IMR-90 (cell line): ENCODE measurements at regions not wholly inside any gene's neighbourhood (a gene's known extent, or its start where the extent isn't known, plus 50 kb on each side); places are given as distances from the start of the nearest gene placed in this dataset.

Experiments used
- ATAC-seq: fragments of 200-7000 bp; cut with Tn5 transposase; 2 replicates; pipeline ENCODE4 v1.9.1; 2020; ENCODE audit warnings: low read depth, mild to moderate bottlenecking, moderate library complexity
- BruUV-seq: library from RNA; stranded (reverse); fragments of 400-500 nt; replicated peaks from 2 replicates; lab custom pipeline; 2021; lab: Mats Ljungman, UMichigan
- CTCF ChIA-PET: fragments of 300-600 bp; formaldehyde crosslinking; extraction: SDS; loops from one replicate; lab custom pipeline; 2021; ENCODE audit warnings: antibody characterized with exemption; lab: Yijun Ruan, JAX
- POLR2A ChIA-PET: fragments of 300-600 bp; sonication (Branson Sonifier 250); formaldehyde crosslinking; loops from one replicate; lab custom pipeline; 2022; ENCODE audit warnings: antibody characterized with exemption; ENCODE audit not compliant: unreplicated experiment; lab: Charles Lee
- DNase-seq: peaks from one replicate; pipeline ENCODE4 v3.0.0; 2013
- H2AFZ ChIP-seq: replicated peaks from 2 replicates; pipeline ENCODE3; 2013; ENCODE audit warnings: low read length, mild to moderate bottlenecking; ENCODE audit not compliant: poor library complexity
- H2AK5ac ChIP-seq: 2 replicates; pipeline ENCODE4 v1.6.1; 2013; ENCODE audit warnings: low read depth, low read length, inconsistent platforms
- H2AK9ac ChIP-seq: replicated peaks from 2 replicates; pipeline ENCODE3; 2013; ENCODE audit warnings: mild to moderate bottlenecking, low read depth, low read length, moderate library complexity; ENCODE audit not compliant: poor library complexity
- H2BK120ac ChIP-seq: 2 replicates; pipeline ENCODE4 v1.6.1; 2013; ENCODE audit warnings: low read depth, low read length, inconsistent platforms
- H2BK15ac ChIP-seq: 3 replicates; pipeline ENCODE4 v1.6.1; 2013; ENCODE audit warnings: low read depth, low read length, inconsistent platforms
- H2BK20ac ChIP-seq: 2 replicates; pipeline ENCODE4 v1.6.1; 2013; ENCODE audit warnings: low read depth, mild to moderate bottlenecking, inconsistent platforms, low read length, moderate library complexity
- H2BK5ac ChIP-seq: 2 replicates; pipeline ENCODE4 v1.6.1; 2013; ENCODE audit warnings: mild to moderate bottlenecking, low read depth, low read length, inconsistent platforms; ENCODE audit not compliant: poor library complexity, severe bottlenecking
- H3K14ac ChIP-seq: replicated peaks from 2 replicates; pipeline ENCODE4 v1.6.1; 2013; ENCODE audit warnings: low read depth, low read length, inconsistent platforms
- H3K18ac ChIP-seq: 2 replicates; pipeline ENCODE4 v1.6.1; 2013; ENCODE audit warnings: low read depth, low read length, control low read depth
- H3K23ac ChIP-seq: 2 replicates; pipeline ENCODE4 v1.6.1; 2013; ENCODE audit warnings: low read depth, low read length, inconsistent platforms
- H3K27ac ChIP-seq: 2 replicates; pipeline ENCODE4 v1.5.1; 2013; ENCODE audit warnings: mild to moderate bottlenecking, control low read depth, low read length; ENCODE audit not compliant: insufficient read depth
- H3K27me3 ChIP-seq: 2 replicates; pipeline ENCODE4 v1.6.1; 2013; ENCODE audit warnings: low read length; ENCODE audit not compliant: control insufficient read depth, insufficient read depth
- H3K36me3 ChIP-seq: 2 replicates; pipeline ENCODE4 v1.6.1; 2013; ENCODE audit warnings: low read length, mixed read lengths; ENCODE audit not compliant: control insufficient read depth, insufficient read depth
- H3K4ac ChIP-seq: 2 replicates; pipeline ENCODE4 v1.6.1; 2013; ENCODE audit warnings: low read depth, low read length, inconsistent platforms
- H3K4me1 ChIP-seq: 2 replicates; pipeline ENCODE4 v1.6.1; 2013; ENCODE audit warnings: low read length, mixed read lengths; ENCODE audit not compliant: control insufficient read depth, insufficient read depth
- H3K4me2 ChIP-seq: 2 replicates; pipeline ENCODE4 v1.6.1; 2013; ENCODE audit warnings: low read depth, mild to moderate bottlenecking, control low read depth, low read length, moderate library complexity
- H3K4me3 ChIP-seq: 2 replicates; pipeline ENCODE4 v1.5.1; 2013; ENCODE audit warnings: low read depth, mild to moderate bottlenecking, control low read depth, low read length, moderate library complexity; ENCODE audit not compliant: insufficient read depth
- H3K56ac ChIP-seq: 2 replicates; pipeline ENCODE4 v1.6.1; 2013; ENCODE audit warnings: low read length, inconsistent platforms; ENCODE audit not compliant: insufficient read depth; ENCODE audit errors: extremely low read depth
- H3K79me1 ChIP-seq, 2 experiments: 2 replicates each; pipeline ENCODE4 v1.6.1; 2013; ENCODE audit warnings: low read length in 2 of 2, inconsistent platforms in 1 of 2, low read depth in 1 of 2
- H3K9ac ChIP-seq: 2 replicates; pipeline ENCODE4 v1.6.1; 2013; ENCODE audit warnings: low read depth, low read length, control low read depth
- H3K9me1 ChIP-seq: 2 replicates; pipeline ENCODE4 v1.6.1; 2013; ENCODE audit warnings: low read length, inconsistent platforms; ENCODE audit not compliant: insufficient read depth
- H3K9me3 ChIP-seq: 2 replicates; pipeline ENCODE4 v1.6.1; 2013; ENCODE audit warnings: low read length; ENCODE audit not compliant: control insufficient read depth, insufficient read depth
- H4K20me1 ChIP-seq: 2 replicates; pipeline ENCODE4 v1.6.1; 2013; ENCODE audit warnings: low read length, inconsistent platforms; ENCODE audit not compliant: insufficient read depth
- H4K5ac ChIP-seq: 2 replicates; pipeline ENCODE4 v1.6.1; 2013; ENCODE audit warnings: mild to moderate bottlenecking, low read depth, low read length, control low read depth
- H4K8ac ChIP-seq, 2 experiments: 2 replicates each; pipeline ENCODE4 v1.6.1; 2013; ENCODE audit warnings: low read depth in 2 of 2, low read length in 2 of 2, control low read depth in 1 of 2, inconsistent platforms in 1 of 2
- H4K91ac ChIP-seq: 2 replicates; pipeline ENCODE4 v1.6.1; 2013; ENCODE audit warnings: low read depth, low read length, inconsistent platforms; ENCODE audit not compliant: insufficient read depth
- RFX5 ChIP-seq: IDR thresholded peaks from 2 replicates; pipeline ENCODE4 v1.8.0; 2012; ENCODE audit warnings: low read depth, mild to moderate bottlenecking, low read length, moderate library complexity
- dilution Hi-C: fragments of 300-500 bp; cut with HindIII; formaldehyde crosslinking; loops from one replicate; pipeline ENCODE4 v1.14.3; 2018; ENCODE audit warnings: low sequenced_read_pairs; ENCODE audit not compliant: unreplicated experiment
- in situ Hi-C: fragments of 300-500 bp; cut with MboI; formaldehyde crosslinking; loops from 3 replicates; pipeline ENCODE4 v1.14.3; 2019; ENCODE audit warnings: low sequenced_read_pairs, inconsistent platforms, mixed read lengths
- intact Hi-C: fragments of 100-400 bp; cut with micrococcal nuclease; formaldehyde crosslinking; loops from 2 replicates; pipeline ENCODE4 v1.10.0; 2022

DNA sequence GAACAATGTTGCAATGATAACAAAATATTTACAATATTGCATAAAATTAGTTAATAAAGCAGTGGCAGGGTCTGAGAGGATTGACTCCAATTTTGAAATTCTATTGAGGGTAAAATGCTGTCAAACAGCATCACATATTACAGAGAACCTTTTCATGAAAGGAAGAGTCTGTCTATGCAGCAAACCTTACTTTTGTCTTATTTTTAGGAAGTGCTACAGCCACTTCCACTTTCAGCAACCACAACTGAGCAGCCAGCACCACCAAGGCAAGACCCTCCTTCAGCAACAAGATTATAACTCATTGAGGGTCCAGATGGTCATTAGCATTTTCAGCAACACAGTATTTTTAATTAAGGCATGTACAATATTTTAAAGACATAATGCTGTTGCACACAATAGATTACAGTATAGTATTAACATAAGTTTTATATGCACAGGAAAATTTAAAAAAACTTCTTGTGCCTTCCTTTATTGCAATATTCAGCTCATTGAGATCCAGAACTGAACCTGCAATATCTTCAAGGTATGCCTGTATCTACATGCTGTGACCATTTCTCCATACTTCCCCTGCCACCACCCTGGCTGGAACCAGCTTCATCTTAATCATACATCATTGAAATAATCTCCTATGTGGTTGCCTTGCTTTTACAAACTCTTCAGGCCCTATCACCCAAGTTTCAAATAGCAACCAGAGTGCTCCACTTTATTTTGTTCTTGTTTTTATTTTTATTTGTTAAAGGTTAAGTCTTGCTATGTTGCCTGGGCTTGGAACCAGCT lies 711.2 kb downstream of the KCNA4 start:
- peaks cover 3% of the 10 kb centered on the region; the same call in 1 of the 2 replicates for H3K9me1 ChIP-seq
- H3K4ac ChIP-seq = peak overlapping the region; percentile 98
- peak overlapping the region; percentile 99 for H2BK20ac ChIP-seq
- peaks cover 22 to 25% of the 10 kb centered on the region in 2 experiments; a peak in 3 of 4 replicates for H3K79me1 ChIP-seq
- CTCF ChIA-PET = no interaction called here
- H3K56ac ChIP-seq = peak overlapping the region; percentile 95
- no peak overlapping the region for H2AFZ ChIP-seq
- ATAC-seq (no peak), DNase-seq (no peak)
- no peak for TF ChIP-seq RFX5
- no peak overlapping the region for H2AK9ac ChIP-seq
- no peak overlapping the region for H3K4me2 ChIP-seq
- H3K27me3 ChIP-seq = no peaks in the 10 kb centered on the region
- intact Hi-C loops = loop anchor here (5.0 kb wide), 1 partner anchor 118 kb away; no protein-coding TSS in a partner anchor
- dilution Hi-C loops = no loop called here
- no peaks in the 10 kb centered on the region for H4K20me1 ChIP-seq
- peak overlapping the region; percentile 98 for H2BK120ac ChIP-seq
- peak overlapping the region; percentile 92 for H3K14ac ChIP-seq
- no peak overlapping the region for H3K4me3 ChIP-seq
- H3K23ac ChIP-seq = peak overlapping the region; percentile 98
- peak overlapping the region; percentile 99 for H2BK5ac ChIP-seq
- POLR2A ChIA-PET = no interaction called here
- in situ Hi-C loops = no loop called here
- H2AK5ac ChIP-seq = peak overlapping the region; percentile 97
- H3K36me3 ChIP-seq = no peaks in the 10 kb centered on the region
- H2BK15ac ChIP-seq = peak overlapping the region; percentile 76
- BruUV-seq = no TSS peak
- H3K4me1 ChIP-seq = peaks cover 10% of the 10 kb centered on the region
- H4K5ac ChIP-seq = peak overlapping the region; percentile 97; the same call in 1 of the 2 replicates
- H3K27ac ChIP-seq = peak overlapping the region; percentile 97
- H3K9me3 ChIP-seq = no peaks in the 10 kb centered on the region
- peak overlapping the region; percentile 54; the same call in 1 of the 2 replicates for H3K9ac ChIP-seq
- peak overlapping the region; percentile 99 for H3K18ac ChIP-seq
- peak overlapping the region; percentile 54 to 95 for H4K8ac ChIP-seq
- peak overlapping the region; percentile 96 for H4K91ac ChIP-seq
